Superior temporal gyrus (tissue), 1 donor: ENCODE measurements at regions not wholly inside any gene's neighbourhood (a gene's known extent, or its start where the extent isn't known, plus 50 kb on each side); places are given as distances from the start of the nearest gene placed in this dataset.

Experiments used
- DNase-seq: peaks from one replicate; pipeline ENCODE4 v3.0.0-alpha.2; 2016; ENCODE audit errors: extremely low spot score

DNA sequence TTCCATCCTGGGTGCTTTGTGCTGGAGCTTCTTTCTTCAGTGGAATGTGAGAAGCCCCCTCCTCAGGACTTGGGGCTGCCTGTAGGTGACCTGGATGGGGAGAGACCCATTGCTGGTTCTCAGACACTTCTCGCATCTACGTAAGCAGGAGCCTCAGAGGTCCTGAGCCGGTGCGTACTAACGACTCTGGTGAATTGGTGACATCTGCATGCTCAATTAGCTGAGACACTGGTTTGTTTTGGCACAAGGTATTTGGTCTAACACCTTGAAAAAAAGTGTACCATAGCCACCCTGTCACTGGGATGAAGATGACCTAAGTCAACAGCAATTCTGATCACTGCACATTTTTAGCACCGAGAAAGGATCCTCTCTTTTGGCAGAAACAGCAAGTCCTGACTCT is 57.7 kb downstream of the LRRC30 start:
- no peak for DNase-seq

DNA sequence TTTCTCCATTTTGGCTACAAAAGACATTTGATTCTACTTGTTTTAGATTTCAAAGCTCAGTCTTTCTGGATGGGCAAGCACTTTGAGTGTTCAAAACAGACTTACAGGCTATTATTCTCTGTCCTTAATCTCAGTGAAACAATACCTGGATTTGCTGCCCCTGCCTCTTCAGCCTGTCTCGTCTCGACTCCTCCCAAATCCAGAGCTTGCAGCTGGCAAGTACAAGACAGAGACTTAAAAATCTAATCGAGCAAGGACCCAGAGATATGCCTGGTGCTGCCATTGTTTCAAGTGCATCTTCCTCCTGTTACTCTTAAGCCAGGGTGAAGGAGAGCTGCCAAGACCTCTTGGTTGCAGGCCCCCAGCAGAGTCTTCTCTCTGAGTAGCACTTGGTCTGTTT is 59.2 kb downstream of the LRRC30 start:
- no peak for DNase-seq

DNA sequence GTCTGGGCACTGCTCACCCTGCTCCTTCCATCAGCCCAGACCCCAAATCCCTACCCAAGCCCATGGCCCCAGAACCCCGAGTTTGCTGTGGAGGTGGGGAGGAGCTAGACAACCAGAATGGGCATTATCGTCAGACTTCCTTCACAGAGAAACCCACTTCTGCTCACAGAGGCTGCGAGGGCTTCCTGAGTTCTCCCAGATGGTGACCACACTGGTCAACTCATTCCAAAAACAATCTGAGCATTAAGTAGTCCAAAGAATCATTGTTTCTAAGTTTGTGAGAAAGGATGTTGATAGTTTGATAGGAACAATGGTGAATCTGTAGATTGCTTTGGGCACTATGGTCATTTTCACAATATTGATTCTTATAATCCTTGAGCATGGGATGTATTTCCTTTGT is 60.2 kb downstream of the LRRC30 start:
- no peak for DNase-seq

DNA sequence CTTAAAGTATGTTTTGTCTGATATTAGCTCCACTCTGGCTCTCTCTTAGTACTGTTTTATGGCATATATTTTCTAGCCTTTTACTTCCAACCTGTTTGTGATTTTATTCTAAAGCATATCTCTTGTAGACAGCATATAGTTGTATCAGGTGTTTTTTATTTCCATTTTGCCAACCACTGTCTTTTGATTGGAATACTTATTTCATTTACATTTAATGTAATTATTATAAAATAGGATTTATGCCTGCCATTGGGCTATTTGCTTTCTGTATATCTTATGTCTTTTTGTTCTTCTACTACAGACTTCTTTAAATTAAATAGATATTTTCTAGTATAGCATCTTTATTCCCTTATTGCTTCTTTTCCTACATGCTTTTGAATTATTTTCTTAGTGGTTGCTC is 67.3 kb downstream of the LRRC30 start:
- no peak for DNase-seq

DNA sequence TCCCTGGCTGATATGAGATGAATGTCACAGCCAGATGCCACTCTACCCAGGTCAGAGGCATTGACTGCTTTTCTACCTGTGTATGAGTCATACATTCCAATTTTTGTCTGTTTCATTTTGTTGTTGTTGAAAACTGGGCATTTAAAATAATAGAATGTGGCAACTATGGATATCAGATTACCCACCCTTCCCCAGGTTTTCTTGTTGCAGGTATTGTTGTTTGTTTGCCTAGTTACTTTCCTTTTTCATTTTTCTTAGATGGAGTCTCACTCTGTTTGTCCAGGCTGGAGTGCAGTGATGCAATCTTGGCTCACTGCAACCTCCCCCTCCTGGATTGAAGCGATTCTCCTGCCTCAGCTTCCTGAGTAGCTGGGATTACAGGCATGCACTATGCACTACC is 70.2 kb downstream of the LRRC30 start:
- no peak for DNase-seq

DNA sequence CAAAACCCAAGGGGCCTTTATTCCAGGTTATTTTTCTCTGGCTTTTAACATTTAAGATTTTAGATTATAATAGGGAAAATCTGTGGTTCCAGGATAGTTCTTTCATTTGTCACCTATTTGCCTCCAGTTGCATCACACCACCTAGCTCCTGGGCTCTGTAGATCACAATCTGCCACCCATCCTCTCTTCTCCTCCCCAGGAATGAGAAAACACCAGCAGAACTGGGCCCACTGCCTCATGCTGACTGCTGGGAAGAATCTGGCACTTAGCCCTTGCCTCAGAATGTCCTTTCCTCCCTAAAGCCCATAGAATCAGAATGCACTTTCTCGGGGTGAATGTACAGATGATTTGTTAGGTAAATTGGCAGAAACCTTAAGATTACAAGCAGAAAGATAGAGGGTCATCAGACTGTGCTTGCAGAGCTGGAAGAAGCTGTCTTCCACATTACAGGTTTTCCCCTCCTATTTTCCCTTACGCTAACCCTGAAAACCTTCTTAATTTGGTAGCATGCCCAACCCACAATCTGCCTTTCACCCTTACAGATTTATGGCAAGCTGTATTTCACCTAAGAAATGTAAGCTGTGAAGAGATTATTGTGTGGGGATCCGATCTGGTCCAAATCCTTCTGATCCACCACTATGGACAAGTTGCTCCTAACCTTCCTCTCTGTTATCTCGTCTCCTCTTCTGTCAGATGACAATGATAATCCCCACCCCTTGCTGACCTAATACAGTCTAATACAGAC is 72.6 kb downstream of the LRRC30 start:
- no peak for DNase-seq

DNA sequence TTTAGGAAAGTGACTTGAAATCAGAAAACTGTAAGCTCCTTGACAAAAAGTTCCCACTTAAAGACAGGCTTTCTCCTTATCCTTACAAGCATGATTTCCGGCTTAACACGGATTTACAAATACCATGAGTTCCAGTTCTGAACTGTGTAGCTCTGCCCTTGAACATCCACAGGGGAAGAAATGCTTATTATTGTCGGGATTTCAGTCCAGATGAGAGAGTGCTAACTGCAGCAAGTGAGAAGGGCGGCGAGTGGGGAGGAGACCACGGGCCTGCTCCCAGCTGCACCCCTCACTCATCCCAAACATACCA is 73.1 kb downstream of the LRRC30 start:
- no peak for DNase-seq

DNA sequence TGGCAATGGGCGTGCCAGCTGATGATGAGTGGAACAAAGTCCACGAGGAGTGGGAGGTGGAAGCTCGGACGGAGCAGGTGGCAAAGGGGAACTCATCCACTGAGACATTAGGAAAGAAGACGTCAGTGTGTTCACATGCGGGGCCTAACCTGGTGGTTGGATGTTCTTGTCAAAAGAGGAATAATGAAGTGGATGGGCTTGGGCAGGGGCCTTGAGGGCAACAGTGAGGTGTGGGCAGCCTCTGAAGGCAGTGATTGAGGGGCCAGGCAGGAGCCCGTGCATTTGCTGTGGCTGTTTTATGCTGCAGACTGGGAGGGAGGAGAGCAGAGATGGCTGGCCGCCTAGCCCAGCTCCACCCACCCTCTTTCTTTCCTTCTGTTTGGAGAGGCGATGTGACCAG is 74.5 kb downstream of the LRRC30 start:
- DNase-seq: no peak

DNA sequence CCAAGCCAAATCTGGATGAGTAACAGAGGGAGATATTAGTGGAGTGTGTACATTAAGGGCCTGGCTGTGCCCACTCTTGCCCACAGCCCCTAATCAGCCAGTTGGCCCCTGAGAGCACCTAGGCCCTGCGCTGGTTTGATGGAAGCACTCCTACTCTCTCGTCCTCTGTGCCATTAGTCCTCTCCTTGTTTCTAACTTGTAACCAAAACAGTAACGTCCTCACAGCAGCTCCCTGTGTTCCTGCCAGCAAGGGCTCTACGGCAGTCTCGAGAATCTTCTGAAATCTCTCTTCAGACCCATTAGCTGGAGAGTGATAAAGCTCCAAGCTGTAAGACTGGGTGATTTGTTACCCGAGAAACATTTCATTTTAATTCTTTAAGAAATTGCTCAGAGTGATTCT is 76.1 kb downstream of the LRRC30 start:
- no peak for DNase-seq

DNA sequence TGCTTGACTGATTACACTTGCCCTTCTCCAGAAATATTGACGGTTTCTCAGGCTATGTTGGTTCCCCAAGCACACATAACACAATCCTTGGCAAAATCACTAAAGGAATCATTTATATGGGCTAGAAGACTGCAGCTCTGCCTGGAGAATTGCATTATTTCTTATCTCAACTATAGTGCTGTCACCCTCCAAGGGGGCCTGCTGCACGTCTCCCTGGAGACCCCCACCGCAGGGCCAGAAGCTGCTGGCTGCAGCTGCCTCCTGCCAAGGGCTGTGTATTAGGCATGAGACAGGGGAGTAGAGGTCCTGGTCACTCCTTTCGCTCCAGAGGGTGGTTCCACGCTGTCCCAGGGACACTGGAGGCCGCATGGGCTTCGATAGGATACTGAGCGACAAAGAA is 76.6 kb downstream of the LRRC30 start:
- no peak for DNase-seq

DNA sequence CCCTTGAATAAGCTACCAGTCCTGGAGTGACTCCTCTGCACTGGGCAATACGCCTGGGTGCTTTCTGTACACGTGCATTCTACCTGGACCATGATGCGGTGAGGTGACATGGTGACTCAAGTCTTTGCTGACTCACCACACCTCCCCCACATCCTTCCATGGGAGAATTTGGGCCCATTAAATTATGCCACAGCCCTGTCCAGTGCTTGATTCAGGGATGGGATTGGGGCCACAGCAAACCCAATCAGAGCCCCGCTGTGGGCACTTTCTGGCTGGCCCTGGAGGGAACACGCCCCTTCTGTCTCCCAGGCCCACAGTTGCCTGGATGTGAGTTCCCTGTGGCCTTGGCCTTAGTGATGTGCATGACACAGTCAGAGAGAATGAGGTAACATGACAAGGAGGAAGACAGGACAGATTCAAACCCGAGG is 86.9 kb downstream of the LRRC30 start:
- DNase-seq: no peak

DNA sequence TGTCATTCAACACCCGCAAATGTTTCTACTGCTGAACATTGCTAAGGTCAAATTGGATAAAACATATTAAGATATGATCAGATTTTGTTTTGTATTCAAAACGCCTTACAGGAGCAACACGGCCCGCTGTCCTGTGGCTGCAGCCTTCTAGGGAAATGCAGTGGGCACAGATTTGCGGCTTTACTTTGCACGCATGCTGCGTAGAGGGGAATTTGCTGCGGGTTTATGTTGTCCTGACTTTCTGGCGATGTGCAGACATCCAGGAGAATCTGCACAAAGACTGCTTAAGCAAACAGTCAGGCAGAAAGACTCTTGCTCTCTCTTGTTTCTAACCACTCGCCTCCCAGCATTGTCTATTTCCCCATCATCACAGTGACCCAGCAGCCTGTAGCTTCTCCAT is 88.3 kb downstream of the LRRC30 start:
- DNase-seq: no peak

DNA sequence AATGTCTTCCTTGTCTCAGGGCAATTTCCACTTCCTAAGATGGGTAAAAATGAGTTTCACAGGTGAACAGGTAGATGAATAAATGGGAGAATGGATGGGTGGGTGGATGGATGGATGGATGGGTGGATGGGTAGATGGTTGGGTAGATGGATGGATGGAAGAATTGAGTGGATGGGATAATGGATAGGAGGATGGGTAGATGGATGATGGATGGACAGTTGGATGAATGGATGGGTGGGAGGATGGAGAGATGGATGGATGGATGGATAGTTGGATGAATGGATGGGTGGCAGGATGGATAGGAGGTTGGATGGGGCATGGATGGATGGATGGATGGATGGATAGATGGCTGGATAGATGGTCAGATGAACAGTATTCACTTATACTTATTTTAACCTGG is 90.9 kb downstream of the LRRC30 start:
- DNase-seq: no peak

DNA sequence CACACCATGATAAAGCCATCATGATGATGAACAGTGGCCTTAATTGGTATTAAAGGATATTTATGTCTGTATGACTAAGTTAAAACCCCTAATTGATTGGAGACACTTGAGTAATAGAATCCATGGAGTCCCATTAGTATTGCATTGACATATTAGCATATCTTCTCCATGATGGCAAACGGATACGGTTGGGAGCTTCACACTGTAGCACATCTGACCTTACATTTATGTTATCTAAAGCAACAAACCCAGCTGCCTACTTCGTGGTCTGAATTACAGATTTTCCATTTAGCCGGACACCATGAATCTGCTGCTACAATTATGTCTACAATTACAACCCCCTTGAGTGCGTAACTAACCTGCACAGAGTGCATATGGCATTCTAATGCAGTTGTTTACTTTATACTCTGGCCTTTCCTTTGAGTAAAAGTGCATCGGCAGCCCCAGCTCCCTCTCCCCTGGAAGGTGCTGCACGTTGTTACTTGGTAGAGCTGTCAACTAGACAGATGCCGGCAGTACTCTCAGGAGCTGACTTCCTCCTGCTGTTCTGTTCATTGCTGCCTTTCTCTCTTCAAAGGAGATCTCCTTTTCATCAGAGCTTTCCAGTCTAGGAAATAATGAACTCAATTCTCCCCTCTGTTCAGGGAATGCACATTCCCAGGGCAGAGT is 92.1 kb downstream of the LRRC30 start:
- no peak for DNase-seq

DNA sequence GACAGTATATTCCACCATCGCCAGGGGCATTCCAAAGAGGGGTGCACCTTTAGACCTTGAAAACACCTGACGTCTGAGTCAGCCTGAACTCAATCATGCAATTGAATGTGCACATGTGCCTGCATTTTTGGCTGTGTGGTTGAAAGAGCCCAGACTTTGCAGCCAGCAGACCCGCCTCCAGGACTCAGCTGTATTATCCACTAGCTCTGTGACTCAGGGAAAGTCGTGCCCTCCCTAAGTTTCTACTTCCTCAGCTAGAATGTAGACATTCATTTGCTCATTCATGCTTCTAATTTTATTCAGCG is 94.2 kb downstream of the LRRC30 start:
- DNase-seq: no peak

DNA sequence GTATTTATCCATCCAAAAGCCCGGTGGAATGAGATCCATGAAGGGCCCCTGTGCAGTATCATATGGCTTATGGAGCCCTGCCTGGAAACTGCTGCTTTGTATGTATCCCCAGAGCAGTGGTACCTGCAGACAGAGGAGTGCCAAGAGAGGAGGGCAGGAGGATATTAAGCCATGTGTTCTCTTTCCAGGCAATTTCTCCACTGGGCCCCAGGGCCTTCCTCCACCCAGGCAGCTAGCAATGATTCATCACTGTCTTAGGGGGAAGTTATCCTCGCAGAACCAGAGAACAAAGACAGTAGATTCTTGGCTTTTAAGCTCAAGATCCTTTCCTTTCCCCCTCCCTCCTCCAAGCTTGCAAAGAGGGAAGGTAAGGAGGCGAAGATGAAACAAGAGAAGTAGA is 98.1 kb downstream of the LRRC30 start:
- DNase-seq: no peak

DNA sequence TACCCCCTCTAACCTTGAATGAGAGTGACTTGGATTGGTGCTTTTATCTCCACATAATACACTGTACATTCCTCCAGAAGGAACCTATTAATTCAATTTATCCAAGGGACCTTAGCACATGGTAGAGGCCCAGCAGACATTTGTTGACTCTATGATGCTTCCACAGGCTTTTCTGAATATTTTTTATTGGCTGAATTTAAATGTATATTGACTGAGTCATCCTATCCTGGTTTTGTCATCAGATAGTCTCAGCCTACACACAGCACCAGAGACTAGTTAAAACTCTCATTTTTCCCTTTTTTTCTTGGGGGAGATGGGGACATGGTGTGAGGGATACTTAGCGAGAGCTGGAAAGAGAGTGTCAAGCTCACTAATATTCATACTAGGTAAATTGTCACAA is 101.6 kb downstream of the LRRC30 start:
- DNase-seq: no peak

DNA sequence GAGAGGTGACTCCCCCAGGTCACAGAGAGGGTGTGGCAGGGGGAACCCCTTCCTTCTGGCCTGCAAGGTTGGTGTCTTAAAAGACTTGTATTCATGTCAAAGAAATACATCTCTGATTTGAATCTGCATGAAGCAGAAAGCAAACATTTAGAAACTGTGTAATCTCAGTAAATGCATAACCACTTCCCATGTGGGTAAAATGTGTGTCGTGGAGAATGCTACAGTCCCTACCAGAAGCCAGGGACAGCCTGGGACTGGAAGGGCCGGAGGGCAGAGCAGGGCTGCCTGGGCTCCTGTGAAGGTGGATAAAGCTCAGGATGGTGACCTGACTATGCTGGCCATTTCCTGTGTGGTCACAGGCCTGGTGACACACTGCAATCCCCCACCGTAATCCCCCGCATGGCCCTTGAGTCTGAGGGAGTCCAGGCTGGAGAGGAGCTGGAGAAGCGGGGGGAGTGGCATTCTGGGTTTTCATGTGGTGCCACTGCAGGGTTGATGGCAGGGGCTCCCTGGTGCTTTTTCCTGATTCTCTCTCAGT is 102.2 kb downstream of the LRRC30 start:
- no peak for DNase-seq

DNA sequence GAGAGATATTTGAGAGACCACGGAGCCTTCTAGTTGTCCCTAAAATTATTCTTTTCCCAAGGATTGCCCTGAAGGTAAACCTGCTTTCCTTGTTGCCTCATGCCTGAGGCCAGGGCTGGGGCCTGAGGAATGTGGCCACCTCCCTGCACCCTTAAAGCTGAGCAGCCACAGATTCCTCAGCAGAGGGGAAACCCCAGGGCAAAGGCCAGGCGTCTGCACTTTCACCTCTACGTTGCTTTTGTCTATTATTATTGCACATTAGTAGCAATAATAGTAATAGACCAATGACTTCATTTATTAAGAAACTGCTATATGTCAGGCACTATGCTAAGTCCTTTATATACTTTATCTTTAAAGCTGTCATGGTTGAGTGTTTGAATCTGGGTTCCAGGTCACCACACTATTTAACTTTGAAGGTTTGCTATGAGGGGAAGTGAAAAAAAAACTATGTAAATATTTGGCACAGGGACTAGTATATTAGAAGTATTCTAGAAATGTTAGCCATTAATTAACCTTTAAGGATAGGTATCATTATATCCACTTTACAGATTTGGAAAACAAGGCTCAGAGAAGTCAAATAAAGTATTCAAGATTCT is 104.2 kb downstream of the LRRC30 start:
- no peak for DNase-seq

DNA sequence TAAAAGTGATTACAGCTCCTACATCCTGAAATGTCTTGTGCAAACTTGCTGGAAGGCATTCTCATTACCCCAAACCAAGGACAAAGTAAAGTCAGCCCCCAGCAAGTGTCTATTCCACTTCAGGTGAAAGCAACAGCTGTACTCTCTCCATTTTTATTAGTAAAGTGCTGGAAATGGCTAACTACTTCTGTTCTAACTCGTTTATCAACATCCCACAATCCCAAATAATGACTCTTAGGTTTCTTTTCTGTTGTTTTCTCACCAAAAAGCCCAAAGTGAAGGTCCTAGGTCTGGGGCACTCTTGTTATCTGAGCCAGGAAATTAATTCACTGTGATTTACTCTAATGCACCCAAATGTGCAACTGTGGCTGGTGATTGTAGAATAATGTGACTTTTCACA is 105.7 kb downstream of the LRRC30 start:
- DNase-seq: no peak

DNA sequence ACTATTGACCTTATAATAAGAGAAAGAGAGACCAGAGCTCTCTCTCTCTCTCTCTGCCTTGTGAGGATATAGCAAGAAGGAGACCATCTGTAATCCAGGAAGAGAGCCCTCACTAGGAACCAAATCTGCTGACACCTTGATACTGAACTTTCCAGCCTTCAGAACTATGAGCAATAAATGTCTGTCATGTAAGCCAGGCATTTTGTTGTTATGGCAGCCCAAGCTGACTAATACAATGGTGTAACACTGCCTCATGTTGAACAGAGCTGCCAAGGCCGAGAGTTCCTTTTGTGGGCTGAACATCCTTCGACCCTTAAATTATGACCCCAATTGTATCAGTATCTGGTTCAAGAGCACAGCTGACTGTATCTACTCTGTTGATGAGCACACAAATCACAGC is 108.0 kb downstream of the LRRC30 start:
- no peak for DNase-seq

DNA sequence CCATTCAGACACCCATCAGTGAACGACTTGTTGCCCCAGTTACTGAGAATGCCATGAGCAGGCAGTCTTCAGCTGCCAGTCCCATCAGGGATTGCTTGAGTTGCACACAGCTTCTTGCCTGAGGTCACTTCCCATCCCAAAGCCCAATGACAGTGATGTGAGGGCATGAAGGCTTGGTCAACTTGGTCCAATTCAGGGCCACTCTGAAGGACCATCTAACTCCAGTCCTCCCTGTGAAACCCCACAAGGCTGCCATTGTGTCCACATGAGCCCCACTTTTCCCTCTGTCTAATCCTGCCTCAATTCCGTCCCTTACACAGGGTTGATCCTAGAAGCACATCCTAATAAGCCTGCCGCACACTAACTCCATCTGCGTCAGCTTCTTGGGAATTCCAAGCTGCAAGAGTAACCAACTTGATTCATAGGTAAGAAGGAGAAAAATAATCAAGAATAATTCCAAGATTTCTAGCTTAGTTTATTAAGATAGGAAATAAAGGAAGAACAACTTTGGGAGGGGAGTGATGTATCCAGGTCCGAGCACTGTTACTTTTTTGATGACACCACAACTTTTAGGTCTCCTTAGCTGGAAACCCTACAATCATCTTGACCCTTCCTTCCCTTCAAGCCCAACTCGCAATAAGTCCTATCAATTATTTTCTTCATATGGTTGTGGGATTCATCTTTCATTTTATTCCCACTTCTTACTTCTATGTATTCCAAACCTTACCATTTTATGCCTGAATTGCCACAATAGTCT is 110.9 kb downstream of the LRRC30 start:
- DNase-seq: no peak
